ENCODE measurements at regions not wholly inside any gene's neighbourhood (a gene's known extent, or its start where the extent isn't known, plus 50 kb on each side); places are given as distances from the start of the nearest gene placed in this dataset.

DNA sequence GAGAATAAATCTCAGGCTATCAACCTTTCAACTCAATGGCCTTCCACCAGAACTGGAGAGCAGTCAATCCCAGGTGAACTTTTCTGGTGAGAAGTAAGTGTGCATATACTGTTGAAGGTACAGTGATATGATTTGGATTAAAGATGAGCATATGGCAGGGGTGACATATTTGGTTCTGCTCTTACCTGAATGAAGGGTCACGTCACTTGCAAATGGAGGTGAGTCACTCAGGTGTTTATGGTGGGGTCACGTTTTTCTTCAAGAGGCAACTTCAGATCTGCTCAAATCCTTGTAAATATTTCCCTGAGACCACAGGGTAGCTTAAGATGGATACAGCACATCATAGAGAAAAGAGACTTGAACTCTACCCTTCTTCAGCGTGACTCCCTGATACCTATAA is 143.2 kb downstream of the BRMS1L start:
- BruUV-seq (replicated peaks) = no TSS peak

DNA sequence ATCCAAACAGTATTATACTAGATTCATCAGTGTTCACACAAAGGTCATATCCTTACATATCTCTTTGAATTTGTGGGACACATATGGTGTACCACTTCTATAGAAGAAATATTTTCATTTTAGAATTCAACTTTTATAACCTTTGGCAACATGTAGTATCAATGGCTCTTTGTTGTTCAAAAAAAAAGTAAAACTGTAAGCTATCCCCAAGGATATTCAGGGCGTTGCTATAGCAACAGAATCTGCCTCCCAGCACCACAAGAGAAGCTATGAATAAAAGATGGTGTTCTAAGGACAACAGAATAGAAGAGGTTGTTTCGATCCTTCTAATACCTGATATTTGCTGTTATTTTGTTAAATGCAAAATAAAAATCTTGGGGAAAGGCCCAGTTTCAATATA is 139.3 kb downstream of the BRMS1L start:
- no peak overlapping the region for H3K4me2 ChIP-seq
- H3K79me2 ChIP-seq (ENCODE audit: low read depth) = no peaks in the 10 kb centered on the region
- no peaks in the 10 kb centered on the region for H3K9me2 ChIP-seq (ENCODE audit: insufficient read depth)
- no peaks in the 10 kb centered on the region for H4K20me1 ChIP-seq (ENCODE audit: insufficient read depth)
- H3K4me1 ChIP-seq (replicated peaks; ENCODE audit: insufficient read depth) = no peaks in the 10 kb centered on the region
- no peaks in the 10 kb centered on the region for H3K27me3 ChIP-seq (ENCODE audit: insufficient read depth, low read depth)
- CTCF ChIA-PET = no interaction called here
- intact Hi-C loops (cut with micrococcal nuclease; ENCODE audit: unreplicated experiment) = no loop called here
- no TSS peak for BruUV-seq (replicated peaks)
- TF ChIP-seq CTCF (conservative IDR thresholded peaks at IDR 0.05) (no peak), EZH2 (IDR thresholded peaks at IDR 0.05; ENCODE audit: low read depth) (no peak)
- no peak for DNase-seq
- H3K4me3 ChIP-seq = no peak overlapping the region
- no peak overlapping the region for H2AFZ ChIP-seq
- no peaks in the 10 kb centered on the region for H3K9me3 ChIP-seq (ENCODE audit: insufficient read depth, low read depth)
- H3K27ac ChIP-seq = no peak overlapping the region
- POLR2A ChIA-PET (ENCODE audit: unreplicated experiment) = no interaction called here
- H3K36me3 ChIP-seq (ENCODE audit: low read depth) = no peaks in the 10 kb centered on the region
- H3F3A ChIP-seq (ENCODE audit: insufficient read depth, low read depth) = no peaks in the 10 kb centered on the region

More for the DNA sequence above, 143.2 kb downstream of the BRMS1L start:
- Histone ChIP-seq H3K4me1 (replicated peaks; ENCODE audit: insufficient read depth) (no peaks in the 10 kb centered on the region), H3K79me2 (ENCODE audit: low read depth) (no peaks in the 10 kb centered on the region), H3K27me3 (ENCODE audit: insufficient read depth, low read depth) (no peaks in the 10 kb centered on the region), H3K9me3 (ENCODE audit: insufficient read depth, low read depth) (no peaks in the 10 kb centered on the region), H3K27ac (no peak overlapping the region), H2AFZ (no peak overlapping the region), H4K20me1 (ENCODE audit: insufficient read depth) (no peaks in the 10 kb centered on the region), H3K4me3 (no peak overlapping the region), H3K4me2 (no peak overlapping the region), H3K9me2 (ENCODE audit: insufficient read depth) (no peaks in the 10 kb centered on the region), H3F3A (ENCODE audit: insufficient read depth, low read depth) (no peaks in the 10 kb centered on the region), H3K36me3 (ENCODE audit: low read depth) (no peaks in the 10 kb centered on the region)
- DNase-seq = no peak
- no peak for TF ChIP-seq EZH2 (IDR thresholded peaks at IDR 0.05; ENCODE audit: low read depth)
- no peak for TF ChIP-seq CTCF (conservative IDR thresholded peaks at IDR 0.05)
- ChIA-PET POLR2A (ENCODE audit: unreplicated experiment) (no interaction called here), CTCF (no interaction called here)
- intact Hi-C loops (cut with micrococcal nuclease; ENCODE audit: unreplicated experiment) = no loop called here

DNA sequence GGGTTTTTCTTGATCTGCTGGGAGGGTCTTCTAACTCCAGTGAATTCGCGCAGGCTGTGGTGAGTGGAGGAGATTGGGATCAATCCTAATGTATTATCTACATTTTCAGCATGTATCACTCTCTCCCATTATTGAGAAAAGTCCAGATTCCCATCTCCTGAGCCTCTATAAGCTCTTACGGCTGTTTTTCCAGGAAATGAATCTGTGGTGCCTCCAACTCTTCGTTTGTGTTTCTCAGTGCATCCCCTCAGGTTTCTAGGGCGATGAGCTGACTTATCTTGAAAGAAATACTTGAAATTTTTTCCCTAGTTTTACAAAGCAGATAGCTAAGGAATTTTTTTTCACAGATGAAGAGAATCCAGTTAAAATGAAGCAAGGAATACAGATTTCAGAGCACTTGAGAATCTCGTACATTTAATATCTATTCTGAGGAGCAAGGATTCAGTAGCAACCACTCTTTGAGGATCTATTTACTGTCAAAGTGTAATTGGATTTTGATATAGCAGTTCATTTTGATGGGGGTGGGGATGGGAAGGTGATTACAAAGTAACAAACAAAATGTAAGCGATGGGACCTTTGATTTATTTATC is 138.7 kb downstream of the BRMS1L start:
- TF ChIP-seq EZH2 (IDR thresholded peaks at IDR 0.05; ENCODE audit: low read depth) = no peak
- no peak for TF ChIP-seq CTCF (conservative IDR thresholded peaks at IDR 0.05)
- no peaks in the 10 kb centered on the region for H3K79me2 ChIP-seq (ENCODE audit: low read depth)
- no peak overlapping the region for H3K4me2 ChIP-seq
- H3K9me3 ChIP-seq (ENCODE audit: insufficient read depth, low read depth) = no peaks in the 10 kb centered on the region
- intact Hi-C loops (cut with micrococcal nuclease; ENCODE audit: unreplicated experiment) = no loop called here
- no peaks in the 10 kb centered on the region for H3K4me1 ChIP-seq (replicated peaks; ENCODE audit: insufficient read depth)
- H2AFZ ChIP-seq = no peak overlapping the region
- H3K27ac ChIP-seq = no peak overlapping the region
- H3K4me3 ChIP-seq = no peak overlapping the region
- no peak for DNase-seq
- H3K9me2 ChIP-seq (ENCODE audit: insufficient read depth) = no peaks in the 10 kb centered on the region
- no peaks in the 10 kb centered on the region for H4K20me1 ChIP-seq (ENCODE audit: insufficient read depth)
- H3K36me3 ChIP-seq (ENCODE audit: low read depth) = no peaks in the 10 kb centered on the region
- ChIA-PET CTCF (no interaction called here), POLR2A (ENCODE audit: unreplicated experiment) (interaction anchor here (0.6 kb wide), 1 partner anchor 533 kb away, joined by 4 read pairs; no protein-coding TSS in a partner anchor)
- H3F3A ChIP-seq (ENCODE audit: insufficient read depth, low read depth) = no peaks in the 10 kb centered on the region
- BruUV-seq (replicated peaks) = no TSS peak
- H3K27me3 ChIP-seq (ENCODE audit: insufficient read depth, low read depth) = no peaks in the 10 kb centered on the region

Measured in PC-9 (cell line).